Motor neuron (in vitro differentiated cells): ENCODE measurements at regions not wholly inside any gene's neighbourhood (a gene's known extent, or its start where the extent isn't known, plus 50 kb on each side); places are given as distances from the start of the nearest gene placed in this dataset.

Experiments used
- ATAC-seq, 8 experiments: fragments of 200-7000 bp; cut with Tn5 transposase; replicated peaks in 6 of 8; 2 replicates each; pipeline ENCODE4 v1.8.0; 2021; ENCODE audit warnings: mild to moderate bottlenecking in 8 of 8, moderate library complexity in 8 of 8
- H3K27ac ChIP-seq, 2 donors: fragments of 250-450 bp; sonication (Bioruptor Pico); 2 replicates each; pipeline ENCODE4 v1.9.0; 2021; ENCODE audit warnings: antibody characterized with exemption in 2 of 2, mild to moderate bottlenecking in 2 of 2, moderate library complexity in 1 of 2
- H3K4me1 ChIP-seq, 2 donors: fragments of 250-450 bp; sonication (Bioruptor Pico); replicated peaks in 1 of 2; 2 replicates each; pipeline ENCODE4 v1.6.1; 2021; ENCODE audit warnings: antibody characterized with exemption in 2 of 2, mild to moderate bottlenecking in 2 of 2, moderate library complexity in 1 of 2
- H3K4me3 ChIP-seq, 5 donors: fragments of 250-450 bp; sonication (Bioruptor Pico); 2 replicates each; pipeline ENCODE4 v1.9.0; 2021; ENCODE audit warnings: antibody characterized with exemption in 5 of 5, mild to moderate bottlenecking in 5 of 5, moderate library complexity in 4 of 5
- WGBS, 10 experiments: fragments of 450-650 bp; shearing (Covaris generic); methylation state at CpG; one replicate each; pipeline ENCODE4 v1.0.0; 2022; 5-methylcytosine and 5-hydroxymethylcytosine counted together
- in situ Hi-C, 9 experiments: fragments of 400-800 bp; cut with MboI; loops; one replicate each; pipeline ENCODE4 v1.15.0; 2021; ENCODE audit warnings: low sequenced_read_pairs in 9 of 9, low pct_unique_long_range_greater_than_20kb in 2 of 9; ENCODE audit not compliant: unreplicated experiment in 9 of 9

DNA sequence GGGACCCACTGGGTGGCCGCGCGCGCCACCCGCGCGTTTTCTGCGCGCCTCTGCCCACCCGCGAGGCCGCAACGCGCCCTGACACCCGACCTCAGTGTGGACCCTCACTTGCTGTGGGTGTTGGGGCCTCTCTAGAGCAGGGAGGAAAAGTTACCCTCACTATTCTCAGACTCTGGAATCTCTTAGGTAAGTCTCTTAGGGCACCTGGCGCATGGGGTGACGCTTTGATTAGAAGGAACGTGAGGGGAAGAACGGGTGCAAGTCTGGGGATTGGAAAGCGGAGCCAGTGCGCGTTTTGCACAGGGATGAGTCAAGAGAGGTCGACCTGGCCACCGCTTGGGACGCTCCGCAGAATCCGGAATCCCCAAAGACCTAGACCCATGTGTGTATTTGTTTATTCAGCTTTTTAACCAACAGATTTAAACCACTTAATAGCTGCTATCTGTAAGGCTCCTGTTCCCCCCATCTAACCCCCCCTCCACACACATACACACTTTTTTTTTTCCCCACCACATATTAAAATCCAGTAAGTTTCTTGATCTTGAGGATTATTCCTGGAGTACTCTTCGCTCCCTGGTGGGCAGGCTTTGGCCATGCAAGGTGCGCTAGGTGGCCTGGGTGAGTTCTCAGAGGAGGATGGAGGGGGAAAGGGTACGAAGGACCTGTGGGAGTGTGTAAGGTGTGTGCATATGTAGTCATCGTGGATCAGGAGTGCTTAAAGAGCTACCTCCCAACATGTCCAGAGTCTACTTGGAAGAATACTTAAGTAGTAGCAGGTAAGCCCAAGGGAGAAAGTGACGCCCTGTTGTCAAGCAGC is 169.1 kb upstream of the PPP1R3A start:
- 7 to 100% (median 60%) methylated on average over 1 to 12 of the region's 32 CpGs; no CpG with 5 or more reads in 1 of the 10 experiments for WGBS, 10 experiments
- in situ Hi-C loops = loop anchor here in 3 of 9 experiments (10.0 to 25.0 kb wide), 3 partner anchors 324 to 574 kb away; partner anchors contain the start of gene FOXP2 (in 2 of the 3)
- Histone ChIP-seq H3K4me3 (peak overlapping the region; percentile 44 to 92 (median 53)), H3K4me1 (peaks cover 5 to 12% of the 10 kb centered on the region in 2 donors), H3K27ac (no peak overlapping the region)
- no peak for ATAC-seq

DNA sequence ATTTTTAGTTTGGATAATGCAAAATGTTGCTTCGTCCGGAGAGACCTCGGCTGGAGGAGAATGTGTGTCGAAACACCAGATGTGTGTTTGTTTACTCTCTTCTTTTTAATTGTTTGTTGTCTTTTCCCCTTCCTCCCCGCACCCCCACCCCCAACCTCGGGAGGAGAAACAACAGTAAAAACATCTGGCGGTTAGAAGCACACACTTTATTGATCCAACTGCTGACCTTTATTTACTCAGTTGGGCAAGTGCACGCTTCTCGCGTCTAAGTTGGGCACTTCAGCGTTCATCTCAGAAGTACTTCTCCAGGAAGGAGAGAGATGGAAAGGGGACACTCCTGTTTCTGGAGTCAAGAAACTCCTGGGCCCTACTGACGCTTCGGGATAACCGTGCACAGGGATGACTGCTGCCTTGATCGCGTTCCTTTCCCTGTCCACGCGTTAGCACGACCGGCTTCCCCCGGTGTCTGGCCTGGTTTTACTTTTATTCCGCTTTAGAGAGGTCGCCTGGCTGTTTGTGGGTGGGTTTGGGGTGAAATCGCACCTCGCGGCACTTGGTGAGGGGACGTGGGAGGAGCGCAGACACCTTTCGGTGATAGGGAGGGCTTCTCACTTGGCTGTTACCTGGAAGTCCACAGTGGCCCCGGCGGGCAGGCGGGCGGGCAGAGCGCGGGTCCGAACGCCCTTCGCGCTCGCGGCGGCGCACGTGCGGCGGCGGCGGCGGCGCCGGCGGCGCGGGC is 168.3 kb upstream of the PPP1R3A start:
- H3K4me3 ChIP-seq = peak overlapping the region; percentile 44 to 92 (median 53)
- ATAC-seq = peak in 4 of 8 experiments; percentile 1 to 13 (median 5)
- H3K27ac ChIP-seq = no peak overlapping the region
- 0 to 3% (median 0%) methylated on average over 3 to 10 of the region's 54 CpGs; no CpG with 5 or more reads in 5 of the 10 experiments for WGBS, 10 experiments
- peaks cover 5 to 16% of the 10 kb centered on the region in 2 donors for H3K4me1 ChIP-seq
- in situ Hi-C loops = loop anchor here in 3 of 9 experiments (10.0 to 25.0 kb wide), 3 partner anchors 325 to 575 kb away; partner anchors contain the start of gene FOXP2 (in 2 of the 3)

DNA sequence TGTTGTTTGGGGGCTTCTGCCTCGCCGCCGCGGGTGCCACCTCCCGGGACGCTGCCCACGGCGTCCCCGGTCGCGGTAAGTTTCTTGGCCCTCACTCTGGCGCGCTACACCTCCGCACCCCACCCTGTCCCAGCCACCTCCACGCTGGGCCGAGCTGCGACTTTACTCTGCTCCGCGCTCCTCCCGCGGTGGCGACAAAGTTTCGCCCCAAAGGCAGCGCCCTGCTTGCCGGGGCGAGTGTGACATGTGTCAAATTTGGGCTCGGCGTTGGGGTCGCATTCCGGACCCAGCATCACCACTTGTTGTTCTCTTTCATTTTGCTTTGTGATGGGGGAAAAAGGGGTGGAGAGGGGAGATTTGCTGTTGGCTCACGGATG is 167.7 kb upstream of the PPP1R3A start:
- 4% methylated on average over 4 of the region's 31 CpGs; no CpG with 5 or more reads in 9 of the 10 experiments for WGBS, 10 experiments
- in situ Hi-C loops = loop anchor here in 3 of 9 experiments (10.0 to 25.0 kb wide), 3 partner anchors 326 to 576 kb away; partner anchors contain the start of gene FOXP2 (in 2 of the 3)
- no peak overlapping the region for H3K27ac ChIP-seq
- ATAC-seq = peak; percentile 23 to 57 (median 44)
- H3K4me3 ChIP-seq = peak overlapping the region; percentile 44 to 92 (median 53)
- H3K4me1 ChIP-seq = peaks cover 5 to 16% of the 10 kb centered on the region in 2 donors

DNA sequence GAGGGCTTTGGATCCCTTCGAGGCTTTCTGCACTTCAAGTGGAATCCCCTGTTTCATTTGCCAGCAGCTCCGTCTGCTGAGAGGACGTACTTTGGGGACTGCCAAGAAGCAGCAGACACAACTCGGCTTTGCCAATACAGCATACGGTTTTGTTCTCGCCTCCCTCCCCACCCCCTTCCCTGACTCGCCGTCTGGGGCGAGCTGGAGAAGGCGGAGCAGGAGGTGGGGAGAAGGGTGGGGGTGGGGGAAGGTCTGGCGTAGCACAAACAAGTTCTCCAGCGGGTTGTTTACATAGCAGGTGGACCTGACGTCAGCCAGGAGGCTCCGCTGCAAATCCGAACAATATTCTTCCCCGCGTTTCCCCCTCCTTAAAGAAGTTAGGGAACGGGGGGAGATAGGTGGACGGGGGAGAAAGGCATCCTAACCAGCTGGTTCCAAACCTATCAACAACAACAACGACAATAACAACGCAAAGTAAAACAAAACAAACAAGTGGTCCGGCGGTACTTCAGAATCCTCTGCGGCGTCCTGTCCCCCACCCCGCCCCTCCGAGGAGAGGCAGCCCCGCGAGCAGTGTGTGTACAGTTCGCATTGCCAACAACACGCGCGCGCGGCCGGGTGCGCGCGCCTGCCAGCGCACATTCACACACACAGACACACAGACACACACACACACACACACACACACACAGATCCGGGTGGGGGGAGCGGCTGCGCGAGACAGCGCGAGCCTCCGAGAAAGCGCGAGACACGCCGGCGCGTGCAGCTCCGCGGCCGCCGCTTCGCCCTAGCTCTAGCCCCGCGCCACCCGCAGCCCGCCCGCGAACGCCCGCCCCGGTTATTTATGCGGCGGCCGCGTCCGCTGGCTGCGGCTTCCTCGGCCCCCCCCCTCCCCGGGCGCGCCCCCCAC is 167.0 kb upstream of the PPP1R3A start:
- in situ Hi-C loops = loop anchor here in 3 of 9 experiments (10.0 to 25.0 kb wide), 3 partner anchors 326 to 576 kb away; partner anchors contain the start of gene FOXP2 (in 2 of the 3)
- H3K4me3 ChIP-seq = peak overlapping the region; percentile 44 to 92 (median 53)
- WGBS, 10 experiments = 0 to 6% (median 0%) methylated on average over 6 to 13 of the region's 77 CpGs; no CpG with 5 or more reads in 7 of the 10 experiments
- ATAC-seq = peak; percentile 60 to 82 (median 75)
- no peak overlapping the region for H3K27ac ChIP-seq
- peaks cover 5 to 16% of the 10 kb centered on the region in 2 donors for H3K4me1 ChIP-seq

DNA sequence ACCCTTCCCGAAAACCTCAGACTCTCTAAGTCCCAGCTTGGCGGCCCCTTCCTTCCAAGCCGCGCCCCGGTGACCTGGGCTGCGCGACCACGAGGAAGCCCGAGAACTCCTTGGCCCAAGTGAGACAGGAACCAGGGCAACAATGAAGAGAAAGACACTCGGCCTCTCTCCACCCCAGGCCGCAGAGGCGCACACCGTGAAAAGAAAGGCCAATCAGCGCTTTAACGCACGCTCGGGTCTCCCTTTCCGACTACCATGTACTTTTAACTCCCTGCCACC is 166.4 kb upstream of the PPP1R3A start:
- Histone ChIP-seq H3K4me3 (peak overlapping the region; percentile 44 to 92 (median 53)), H3K27ac (no peak overlapping the region), H3K4me1 (peaks cover 5 to 16% of the 10 kb centered on the region in 2 donors)
- in situ Hi-C loops = loop anchor here in 3 of 9 experiments (10.0 to 25.0 kb wide), 3 partner anchors 327 to 577 kb away; partner anchors contain the start of gene FOXP2 (in 2 of the 3)
- WGBS, 10 experiments = 0 to 5% (median 0%) methylated on average over 4 to 9 of the region's 18 CpGs; no CpG with 5 or more reads in 6 of the 10 experiments
- ATAC-seq = peak; percentile 12 to 30 (median 20)

DNA sequence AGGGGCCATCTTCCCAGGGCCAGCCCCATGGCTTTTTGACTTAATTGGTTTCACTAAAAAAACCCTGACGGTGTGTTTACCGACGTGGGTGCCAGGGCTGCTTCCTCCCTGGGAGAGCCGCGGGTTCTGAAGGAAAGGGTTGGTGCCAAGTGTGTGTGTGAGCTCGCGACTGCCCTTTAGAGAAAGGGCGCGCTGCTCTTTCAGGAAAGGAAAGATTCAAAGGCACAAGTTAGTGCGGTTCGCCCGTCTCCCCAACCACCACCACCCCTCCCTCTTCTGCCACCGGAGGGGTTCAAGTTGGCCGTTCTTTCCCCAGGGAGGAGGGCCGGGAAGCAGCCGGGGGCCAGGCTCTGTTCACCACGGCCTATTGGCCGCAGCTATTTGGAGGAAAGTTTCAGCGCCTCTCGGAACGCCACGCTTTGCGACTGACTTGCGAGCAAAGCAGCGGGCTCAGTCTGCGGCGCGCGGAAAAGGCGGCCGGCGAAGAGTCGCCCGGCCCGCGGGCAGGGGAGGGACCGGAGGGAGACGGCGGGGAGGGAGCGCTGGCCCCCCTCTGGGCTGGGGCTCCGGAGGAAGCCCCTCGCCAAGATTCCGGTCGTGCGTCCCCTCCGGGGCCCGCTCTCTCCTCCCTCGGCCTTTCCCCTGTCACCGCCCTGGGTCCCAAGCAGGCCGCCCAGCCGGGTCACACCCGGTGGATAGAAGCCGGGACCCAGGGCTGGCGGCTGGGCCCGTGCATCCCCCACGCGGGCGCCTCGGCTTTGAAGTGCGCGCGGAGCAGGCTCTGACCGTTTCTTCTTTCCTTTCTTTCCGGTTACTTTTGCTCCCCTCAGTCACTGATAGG is 165.9 kb upstream of the PPP1R3A start:
- WGBS, 10 experiments = 0 to 20% (median 2%) methylated on average over 1 to 7 of the region's 64 CpGs; no CpG with 5 or more reads in 5 of the 10 experiments
- in situ Hi-C loops = loop anchor here in 3 of 9 experiments (10.0 to 25.0 kb wide), 3 partner anchors 328 to 578 kb away; partner anchors contain the start of gene FOXP2 (in 2 of the 3)
- Histone ChIP-seq H3K4me1 (peaks cover 5 to 16% of the 10 kb centered on the region in 2 donors), H3K4me3 (peak overlapping the region; percentile 44 to 92 (median 53)), H3K27ac (no peak overlapping the region)
- peak in 7 of 8 experiments; percentile 2 to 18 (median 7) for ATAC-seq

DNA sequence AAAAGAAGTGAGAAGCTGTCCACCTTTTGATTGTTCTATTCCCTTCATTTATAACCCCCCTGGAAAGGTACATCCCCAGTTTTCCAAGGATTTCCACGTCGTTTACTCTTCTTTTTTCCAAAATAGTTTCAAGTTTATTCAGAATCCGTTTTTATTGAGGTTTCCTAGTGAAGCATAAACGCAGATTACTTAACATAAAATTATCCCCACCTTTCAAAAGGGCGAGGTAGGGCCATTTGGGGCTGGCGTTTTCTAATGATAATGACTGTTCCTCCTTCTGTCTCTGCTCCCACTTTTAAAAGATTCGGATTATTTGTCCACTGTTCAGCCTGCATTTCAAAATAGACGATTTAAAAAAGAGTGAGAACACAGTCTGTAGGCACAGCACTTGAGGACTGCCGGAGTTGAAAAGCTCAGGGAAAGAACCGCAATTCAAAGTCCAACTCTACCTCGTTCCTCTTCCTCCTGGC is 165.2 kb upstream of the PPP1R3A start:
- H3K27ac ChIP-seq = no peak overlapping the region
- peaks cover 5 to 16% of the 10 kb centered on the region in 2 donors for H3K4me1 ChIP-seq
- peak overlapping the region; percentile 44 to 92 (median 53) for H3K4me3 ChIP-seq
- 7 to 53% (median 33%) methylated on average over 4 to 11 of the region's 11 CpGs; no CpG with 5 or more reads in 1 of the 10 experiments for WGBS, 10 experiments
- no peak for ATAC-seq
- in situ Hi-C loops = loop anchor here in 3 of 9 experiments (10.0 to 25.0 kb wide), 3 partner anchors 328 to 578 kb away; partner anchors contain the start of gene FOXP2 (in 2 of the 3)

DNA sequence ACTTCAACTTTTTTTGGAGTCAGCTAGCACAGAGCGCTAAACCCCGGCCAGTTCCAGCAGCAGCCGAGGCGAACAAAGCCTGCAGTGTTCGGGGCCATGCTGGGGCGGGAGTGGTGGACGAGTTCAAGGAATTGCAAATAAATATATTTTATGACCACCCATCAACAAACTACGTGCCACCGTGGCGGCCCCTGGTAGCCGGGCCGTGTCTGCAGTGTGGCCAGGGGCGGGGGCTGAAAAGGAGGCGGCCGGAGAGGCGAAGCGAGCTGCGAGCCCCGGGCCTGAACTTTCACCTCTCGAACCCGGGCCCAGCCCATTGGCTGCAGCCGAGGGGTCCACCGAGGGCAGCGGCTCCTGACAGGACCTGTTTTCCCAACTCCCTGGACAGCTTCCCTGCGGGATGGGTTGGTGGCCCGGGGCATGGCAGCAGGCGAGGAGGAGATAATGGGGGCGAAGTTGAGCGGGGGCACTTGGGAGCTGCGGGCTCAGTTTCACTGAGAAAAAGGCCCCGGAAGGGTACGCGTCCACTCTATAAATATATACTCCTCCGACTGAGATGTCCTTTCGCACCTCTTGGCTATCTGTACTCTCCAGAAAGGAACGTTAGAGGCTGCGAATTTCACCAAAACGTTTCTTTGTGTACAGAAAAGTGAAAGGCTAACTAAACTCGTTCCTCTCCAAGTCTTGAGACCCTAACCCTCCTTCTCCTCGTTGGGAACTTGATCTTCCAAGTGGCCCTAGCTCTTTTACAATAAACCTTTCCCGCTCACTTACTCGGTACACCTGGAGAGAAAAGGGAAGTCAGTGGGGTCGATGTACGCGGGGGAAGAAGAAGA is 164.6 kb upstream of the PPP1R3A start:
- no peak for ATAC-seq
- 6 to 69% (median 23%) methylated on average over 3 to 27 of the region's 45 CpGs; no CpG with 5 or more reads in 1 of the 10 experiments for WGBS, 10 experiments
- peaks cover 5 to 16% of the 10 kb centered on the region in 2 donors for H3K4me1 ChIP-seq
- in situ Hi-C loops = loop anchor here in 3 of 9 experiments (10.0 to 25.0 kb wide), 3 partner anchors 329 to 579 kb away; partner anchors contain the start of gene FOXP2 (in 2 of the 3)
- peak overlapping the region in 4 of 5 donors; percentile 5 to 28 (median 16) for H3K4me3 ChIP-seq
- H3K27ac ChIP-seq = no peak overlapping the region

DNA sequence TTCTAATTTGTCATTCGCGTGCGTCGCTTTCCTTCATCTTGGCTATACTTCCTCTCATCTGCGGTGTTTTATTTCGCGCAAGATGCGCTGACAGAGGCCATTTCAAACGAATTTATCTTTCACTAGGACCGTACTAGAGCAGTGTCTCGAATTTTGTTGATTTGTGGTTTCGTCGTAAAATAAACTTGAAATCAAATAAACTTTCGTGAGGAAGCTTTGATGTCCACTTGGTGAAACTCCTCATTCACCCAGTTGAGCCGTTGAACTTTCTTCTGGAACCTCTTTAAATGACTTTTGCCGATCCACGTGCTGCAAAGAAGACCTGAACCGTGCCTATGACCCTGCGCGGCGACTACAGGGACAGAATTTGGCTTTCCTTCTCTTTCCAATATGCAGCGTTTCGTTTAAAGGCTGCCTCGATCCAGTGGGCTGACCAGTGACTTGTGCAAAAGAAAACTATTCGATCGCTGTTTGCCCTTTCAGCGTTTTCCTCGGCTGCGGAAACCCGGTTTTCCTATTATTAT is 163.9 kb upstream of the PPP1R3A start:
- 3 to 24% (median 11%) methylated on average over 7 to 29 of the region's 30 CpGs; no CpG with 5 or more reads in 1 of the 10 experiments for whole genome bisulfite sequencing, 10 experiments
- in situ Hi-C loops = loop anchor here in 3 of 9 experiments (10.0 to 25.0 kb wide), 3 partner anchors 330 to 580 kb away; partner anchors contain the start of gene FOXP2 (in 2 of the 3)
- Histone ChIP-seq H3K27ac (no peak overlapping the region), H3K4me1 (peaks cover 5 to 16% of the 10 kb centered on the region in 2 donors), H3K4me3 (peak overlapping the region in 4 of 5 donors; percentile 5 to 28 (median 16))
- ATAC-seq = no peak
